GM23338 (cell line): ENCODE measurements at regions not wholly inside any gene's neighbourhood (a gene's known extent, or its start where the extent isn't known, plus 50 kb on each side); places are given as distances from the start of the nearest gene placed in this dataset.

Experiments used
- ATAC-seq: fragments of 200-7000 bp; cut with Tn5 transposase; 3 replicates; pipeline ENCODE4 v1.9.1; 2020
- DNase-seq: peaks from one replicate; pipeline ENCODE4 v3.0.0-alpha.2; 2015; ENCODE audit warnings: low spot score
- H2AFZ ChIP-seq: fragments of 200-600 bp; sonication (generic); 2 replicates; pipeline ENCODE4 v1.8.0; 2016; ENCODE audit warnings: antibody characterized with exemption, mild to moderate bottlenecking, moderate library complexity
- H3F3A ChIP-seq: fragments of 200-600 bp; sonication (generic); replicated peaks from 2 replicates; pipeline ENCODE4 v1.8.0; 2017; ENCODE audit warnings: antibody characterized with exemption, mixed run types, low read depth
- H3K27ac ChIP-seq: fragments of 200-600 bp; sonication (generic); 2 replicates; pipeline ENCODE4 v1.6.1; 2016; ENCODE audit warnings: low read depth
- H3K27me3 ChIP-seq: fragments of 200-600 bp; sonication (generic); 2 replicates; pipeline ENCODE4 v1.8.0; 2016; ENCODE audit warnings: mild to moderate bottlenecking, mixed run types, moderate library complexity; ENCODE audit not compliant: insufficient read depth
- H3K36me3 ChIP-seq: fragments of 200-600 bp; sonication (generic); 2 replicates; pipeline ENCODE4 v1.8.0; 2016; ENCODE audit warnings: mild to moderate bottlenecking; ENCODE audit not compliant: insufficient read depth
- H3K4me1 ChIP-seq: fragments of 200-600 bp; sonication (generic); 2 replicates; pipeline ENCODE4 v1.8.0; 2016; ENCODE audit warnings: mild to moderate bottlenecking, moderate library complexity; ENCODE audit not compliant: insufficient read depth
- H3K4me2 ChIP-seq: fragments of 200-600 bp; sonication (generic); 2 replicates; pipeline ENCODE4 v1.7.1; 2017; ENCODE audit warnings: mixed run types
- H3K4me3 ChIP-seq: fragments of 200-600 bp; sonication (generic); 2 replicates; pipeline ENCODE4 v1.6.1; 2016; ENCODE audit warnings: mixed run types
- H3K79me2 ChIP-seq: fragments of 200-600 bp; sonication (generic); replicated peaks from 2 replicates; pipeline ENCODE4 v1.8.0; 2017; ENCODE audit warnings: mild to moderate bottlenecking; ENCODE audit not compliant: insufficient read depth
- H3K9me2 ChIP-seq: fragments of 200-600 bp; sonication (generic); 2 replicates; pipeline ENCODE4 v1.8.0; 2017; ENCODE audit not compliant: insufficient read depth
- H4K20me1 ChIP-seq: fragments of 200-600 bp; sonication (generic); replicated peaks from 2 replicates; pipeline ENCODE4 v1.8.0; 2017; ENCODE audit warnings: mild to moderate bottlenecking; ENCODE audit not compliant: insufficient read depth
- H3K27ac Mint-ChIP-seq: 2 replicates; pipeline ENCODE4 v1.8.0; 2020; ENCODE audit warnings: inconsistent platforms, mild to moderate bottlenecking, moderate library complexity, mixed read lengths
- H3K27me3 Mint-ChIP-seq: 3 replicates; pipeline ENCODE4 v1.8.0; 2022; ENCODE audit warnings: low read depth, mild to moderate bottlenecking, moderate library complexity, mixed read lengths, inconsistent platforms; ENCODE audit not compliant: insufficient read depth, poor library complexity
- H3K36me3 Mint-ChIP-seq: 3 replicates; pipeline ENCODE4 v1.8.0; 2021; ENCODE audit warnings: low read depth, mild to moderate bottlenecking, inconsistent platforms, moderate library complexity, mixed read lengths
- H3K4me1 Mint-ChIP-seq: 3 replicates; pipeline ENCODE4 v1.8.0; 2020; ENCODE audit warnings: mild to moderate bottlenecking, inconsistent platforms, mixed read lengths
- H3K4me3 Mint-ChIP-seq: 3 replicates; pipeline ENCODE4 v1.8.0; 2021; ENCODE audit warnings: moderate library complexity, mild to moderate bottlenecking, inconsistent platforms, mixed read lengths
- H3K9me3 Mint-ChIP-seq: 3 replicates; pipeline ENCODE4 v1.8.0; 2020; ENCODE audit warnings: moderate library complexity, mild to moderate bottlenecking, inconsistent platforms, mixed read lengths
- CREB1 ChIP-seq: fragments of 250-450 bp; sonication (Bioruptor Pico); IDR thresholded peaks from 2 replicates; pipeline ENCODE4 v1.5.0; 2020; ENCODE audit warnings: low read depth, mild to moderate bottlenecking, moderate library complexity
- CTCF ChIP-seq, 2 experiments: fragments of 200-600 bp in 1 of 2; sonication (generic) in 1 of 2; conservative IDR thresholded peaks; 2 replicates each; pipeline versions ENCODE4 v1.5.1 to v1.6.1; 2016 to 2017; ENCODE audit warnings: antibody characterized with exemption in 2 of 2, low read depth in 2 of 2, mild to moderate bottlenecking in 2 of 2, moderate library complexity in 1 of 2
- ETS1 ChIP-seq: IDR thresholded peaks from 2 replicates; pipeline ENCODE4 v1.6.1; 2016; ENCODE audit warnings: antibody characterized with exemption
- EZH2 ChIP-seq: fragments of 200-600 bp; sonication (generic); IDR thresholded peaks from one replicate; pipeline ENCODE4 v1.8.0; 2017; ENCODE audit warnings: antibody characterized with exemption, mild to moderate bottlenecking, low read depth; ENCODE audit not compliant: unreplicated experiment
- EZH2phosphoT487 ChIP-seq: fragments of 200-600 bp; sonication (generic); IDR thresholded peaks from one replicate; pipeline ENCODE4 v1.8.1; 2018; ENCODE audit warnings: antibody characterized with exemption; ENCODE audit not compliant: unreplicated experiment
- JUNB ChIP-seq: IDR thresholded peaks from one replicate; pipeline ENCODE4 v1.6.1; 2016; ENCODE audit warnings: antibody characterized with exemption; ENCODE audit not compliant: unreplicated experiment
- NANOG ChIP-seq: IDR thresholded peaks from 2 replicates; pipeline ENCODE4 v1.6.1; 2016; ENCODE audit warnings: antibody characterized with exemption, borderline replicate concordance
- POLR2AphosphoS5 ChIP-seq: IDR thresholded peaks from 2 replicates; pipeline ENCODE4 v1.6.1; 2016; ENCODE audit warnings: antibody characterized with exemption, low read depth
- REST ChIP-seq: IDR thresholded peaks from one replicate; pipeline ENCODE4 v1.6.1; 2018; ENCODE audit warnings: antibody characterized with exemption; ENCODE audit not compliant: unreplicated experiment
- STAT1 ChIP-seq: IDR thresholded peaks from one replicate; pipeline ENCODE4 v1.6.1; 2016; ENCODE audit warnings: antibody characterized with exemption; ENCODE audit not compliant: unreplicated experiment
- ZNF114 ChIP-seq: fragments of 250-450 bp; sonication (Bioruptor Pico); IDR thresholded peaks from 2 replicates; pipeline ENCODE4 v1.5.0; 2020; ENCODE audit warnings: mild to moderate bottlenecking, moderate library complexity
- ZNF331 ChIP-seq: fragments of 250-450 bp; sonication (Bioruptor Pico); IDR thresholded peaks from 2 replicates; pipeline ENCODE4 v1.5.0; 2020; ENCODE audit warnings: low read depth, mild to moderate bottlenecking, moderate library complexity

DNA sequence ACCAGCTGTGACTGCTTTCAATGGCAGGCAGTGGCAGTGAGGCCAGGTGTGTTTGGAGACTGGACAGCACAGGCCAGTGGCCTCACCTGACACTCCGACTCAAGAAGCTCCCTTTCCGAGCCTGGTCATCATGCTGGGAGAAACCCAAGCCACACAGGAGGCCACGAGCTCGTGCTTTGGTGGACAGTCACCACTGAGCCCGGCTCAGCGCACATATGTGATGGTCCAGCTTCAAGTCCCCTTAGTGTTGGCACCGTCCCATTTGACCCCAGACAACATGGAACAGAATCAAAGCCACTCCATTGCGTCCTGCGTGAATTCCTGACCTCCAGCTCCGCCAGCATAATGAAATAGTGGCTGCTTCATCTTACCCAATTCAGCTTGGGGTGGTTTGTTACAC is 64.0 kb upstream of the PPP1R26 start (continued):
- no peak for TF ChIP-seq ETS1

GRCh38 chr9:135416664-135417290 is 62.8 kb upstream of the PPP1R26 start:
- no peak for ATAC-seq
- Histone ChIP-seq H3K4me1 (peaks cover 4% of the 10 kb centered on the region; the same call in 1 of the 2 replicates), H3K27ac (no peak overlapping the region), H3K4me2 (no peak overlapping the region), H4K20me1 (no peaks in the 10 kb centered on the region), H3K27me3 (no peaks in the 10 kb centered on the region), H3K79me2 (no peaks in the 10 kb centered on the region), H3F3A (no peaks in the 10 kb centered on the region), H3K4me3 (no peak overlapping the region), H3K9me2 (peaks cover 3% of the 10 kb centered on the region; the same call in 1 of the 2 replicates), H3K36me3 (no peaks in the 10 kb centered on the region), H2AFZ (no peak overlapping the region)
- H3K27ac Mint-ChIP-seq: no peak overlapping the region
- H3K36me3 Mint-ChIP-seq: no peaks in the 10 kb centered on the region
- H3K9me3 Mint-ChIP-seq: no peaks in the 10 kb centered on the region
- peaks cover 8% of the 10 kb centered on the region for H3K27me3 Mint-ChIP-seq
- no peak overlapping the region for H3K4me3 Mint-ChIP-seq
- DNase-seq: no peak
- peaks cover 15% of the 10 kb centered on the region for H3K4me1 Mint-ChIP-seq
- TF ChIP-seq NANOG: no peak
- no peak for TF ChIP-seq ZNF331 (CRISPR knock-in tag)
- no peak for TF ChIP-seq STAT1
- TF ChIP-seq JUNB: no peak
- TF ChIP-seq CREB1 (CRISPR knock-in tag): no peak
- no peak for TF ChIP-seq EZH2
- no peak for TF ChIP-seq REST
- no peak for TF ChIP-seq ZNF114
- no peak for TF ChIP-seq CTCF (conservative IDR thresholded peaks at IDR 0.05; ENCODE audit: low read depth in 2 of 2)
- no peak for TF ChIP-seq ETS1
- TF ChIP-seq EZH2phosphoT487: no peak
- no peak for TF ChIP-seq POLR2AphosphoS5
